Germinal center (tissue), 1 donor: ENCODE measurements at regions not wholly inside any gene's neighbourhood (a gene's known extent, or its start where the extent isn't known, plus 50 kb on each side); places are given as distances from the start of the nearest gene placed in this dataset.
"Not testable (repeated sequence)": the region's sequence is repeated elsewhere in the genome, so short reads cannot be mapped to it uniquely, and the experiment has no call there.

Source experiments
- DNase-seq: peaks from one replicate; pipeline ENCODE4 v3.0.0; 2012; ENCODE audit warnings: mixed read lengths, low spot score

DNA sequence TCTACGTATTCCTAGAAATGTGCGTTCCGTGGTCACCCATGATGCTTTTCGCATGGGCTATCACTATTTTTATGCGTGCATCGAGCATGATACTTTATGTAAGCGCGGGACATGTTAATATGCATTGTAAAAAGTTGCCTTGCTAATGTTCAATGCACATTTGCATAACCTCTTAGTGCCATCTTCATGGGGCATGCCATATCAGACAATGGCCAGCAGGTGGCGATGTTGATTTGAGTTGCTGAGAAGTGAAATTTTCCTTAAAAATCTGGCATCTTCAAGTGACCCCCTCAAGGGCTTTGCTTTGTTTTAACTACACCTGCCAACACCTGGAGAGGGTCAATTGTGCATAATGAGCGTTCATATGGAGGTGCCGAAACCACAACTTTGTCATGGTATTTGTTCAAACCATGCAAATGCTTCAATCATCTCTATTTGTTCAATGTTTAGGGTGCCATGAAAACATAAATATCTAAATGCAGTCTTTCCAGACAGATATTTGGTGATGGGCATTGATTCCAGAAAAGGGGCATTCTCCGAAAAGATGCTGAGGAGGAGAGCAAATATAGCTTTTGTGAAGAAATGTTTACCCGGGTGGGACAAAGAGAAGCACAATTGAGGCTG lies 833.9 kb upstream of the PRKX start:
- peak; percentile 4 for DNase-seq

DNA sequence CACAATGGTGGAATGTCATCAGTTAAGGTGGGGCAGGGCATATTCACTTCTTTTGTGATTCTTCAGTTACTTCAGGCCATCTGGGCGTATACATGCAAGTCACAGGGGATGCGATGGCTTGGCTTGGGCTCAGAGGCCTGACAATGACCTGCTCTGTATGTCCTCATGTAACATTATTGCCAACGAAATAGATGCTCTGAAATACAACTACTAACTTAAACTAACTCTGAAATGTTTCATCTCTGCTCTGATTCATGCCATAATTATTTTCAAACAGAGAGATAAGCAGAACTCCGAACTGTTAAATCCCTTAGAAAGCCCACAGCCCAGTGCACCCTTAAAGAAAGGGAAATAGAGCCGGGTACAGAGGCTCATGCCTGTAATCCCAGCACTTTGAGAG lies 832.7 kb upstream of the PRKX start:
- DNase-seq, result not testable (repeated sequence)

DNA sequence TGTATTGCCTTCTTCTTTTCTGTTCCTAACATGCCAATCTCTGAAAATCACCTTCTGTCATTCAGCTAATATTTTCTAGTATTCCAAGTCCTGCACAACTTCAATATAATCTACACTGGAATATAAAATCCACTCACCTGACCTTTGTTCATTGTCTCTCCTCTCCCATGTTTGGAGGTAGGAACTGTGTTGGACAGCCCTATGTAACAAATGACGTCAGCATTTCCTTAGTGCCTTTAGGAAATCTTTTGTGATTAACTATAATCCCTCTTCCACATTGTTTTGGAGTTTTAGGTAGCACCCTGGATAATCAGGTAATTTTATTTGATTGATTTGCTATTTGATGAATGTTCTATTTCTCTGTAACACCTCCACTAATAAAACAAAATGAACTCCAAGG lies 814.8 kb upstream of the PRKX start:
- no peak for DNase-seq

DNA sequence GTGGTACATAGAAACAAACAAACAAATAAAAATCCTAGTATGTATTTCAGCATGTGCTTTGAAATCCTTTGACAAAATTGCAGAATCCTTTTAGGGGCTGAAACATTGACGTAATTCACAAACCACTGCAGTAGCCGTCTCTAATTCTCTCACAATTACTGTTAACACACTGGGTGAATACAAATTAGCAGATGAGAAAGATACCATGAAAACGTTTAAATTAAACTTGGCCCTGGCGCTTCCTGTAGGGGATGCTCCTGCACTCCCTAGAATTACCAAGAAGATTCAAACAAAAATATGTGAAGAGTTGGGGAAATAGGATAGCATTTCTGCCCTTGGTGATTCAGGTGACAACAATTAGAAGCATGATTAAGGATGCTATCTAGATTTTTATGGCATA lies 772.5 kb upstream of the PRKX start:
- DNase-seq, result no peak

DNA sequence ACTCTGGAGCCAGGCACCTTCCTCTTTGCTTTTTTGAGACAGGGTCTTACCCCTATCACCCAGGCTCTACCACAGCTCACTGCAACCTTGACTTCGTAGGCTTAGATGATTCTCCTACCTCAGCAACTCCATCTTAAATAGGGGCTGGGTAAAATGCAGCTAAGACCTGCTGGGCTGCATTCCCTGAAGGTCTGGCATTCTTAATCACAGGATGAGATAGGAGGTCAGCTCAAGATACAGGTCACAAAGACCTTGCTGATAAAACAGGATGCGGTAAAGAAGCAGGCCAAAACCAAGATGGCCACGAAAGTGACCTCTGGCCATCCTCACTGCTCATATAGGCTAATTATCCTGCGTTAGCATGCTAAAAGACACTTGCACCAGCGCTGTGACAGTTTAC lies 770.8 kb upstream of the PRKX start:
- DNase-seq, result no peak

DNA sequence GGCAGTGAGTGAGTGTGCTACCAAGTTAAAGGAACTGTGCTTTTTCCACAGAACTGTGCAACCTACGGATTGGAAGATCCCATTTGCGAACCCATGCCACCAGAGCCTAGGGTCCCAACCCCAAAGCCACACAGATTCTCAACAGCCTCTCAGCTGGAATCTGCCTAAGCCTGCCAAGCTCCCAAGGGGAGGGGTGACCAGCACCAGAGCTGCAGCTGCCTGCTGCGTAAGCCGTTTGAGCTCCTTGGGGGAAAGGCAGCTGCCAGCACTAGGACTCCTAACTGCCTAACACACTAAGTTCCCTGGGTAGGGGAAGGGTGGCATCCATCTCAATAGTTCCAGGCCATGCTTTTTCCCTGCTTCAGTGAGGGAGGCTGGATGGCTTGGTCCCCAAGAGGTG lies 738.1 kb upstream of the PRKX start:
- DNase-seq, result no peak

DNA sequence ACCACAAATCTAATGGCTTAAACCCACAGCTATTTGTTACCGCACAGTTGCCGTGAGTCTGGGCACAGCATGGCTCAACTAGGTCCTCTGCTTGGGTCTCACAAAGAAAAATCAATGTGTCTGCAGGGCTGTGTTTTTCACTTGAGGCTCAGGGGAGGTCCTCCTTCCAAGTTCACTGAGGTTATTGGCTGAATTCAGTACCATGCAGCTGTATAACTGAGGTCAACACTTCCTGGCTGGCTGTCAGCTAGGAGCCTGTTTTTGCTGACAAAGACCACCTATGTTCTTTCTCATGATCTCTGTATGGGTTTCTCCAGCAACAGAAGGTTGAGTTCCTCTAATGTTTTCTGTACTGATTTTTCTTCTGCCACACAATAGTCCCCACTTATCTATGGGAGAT lies 736.7 kb upstream of the PRKX start:
- DNase-seq, result no peak

DNA sequence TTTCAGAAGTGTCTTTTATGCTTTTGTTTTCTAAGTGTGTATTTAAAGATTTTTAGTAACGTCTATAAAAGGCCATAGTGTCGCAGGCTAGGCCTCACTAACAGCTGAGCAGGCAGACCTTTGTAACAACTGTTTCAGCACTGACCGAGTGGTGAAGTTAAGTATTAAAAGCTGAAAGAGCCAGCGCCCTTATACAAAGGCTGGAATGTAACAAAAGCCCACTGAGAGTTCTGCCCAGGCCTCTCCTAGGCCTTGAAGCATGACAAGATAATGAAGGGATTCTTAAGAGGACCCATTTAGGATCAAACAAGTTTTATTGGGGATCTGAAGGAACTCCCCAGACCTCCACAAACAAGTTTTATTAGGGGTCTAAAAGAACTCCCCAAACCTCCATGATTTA lies 722.5 kb upstream of the PRKX start:
- no peak for DNase-seq

DNA sequence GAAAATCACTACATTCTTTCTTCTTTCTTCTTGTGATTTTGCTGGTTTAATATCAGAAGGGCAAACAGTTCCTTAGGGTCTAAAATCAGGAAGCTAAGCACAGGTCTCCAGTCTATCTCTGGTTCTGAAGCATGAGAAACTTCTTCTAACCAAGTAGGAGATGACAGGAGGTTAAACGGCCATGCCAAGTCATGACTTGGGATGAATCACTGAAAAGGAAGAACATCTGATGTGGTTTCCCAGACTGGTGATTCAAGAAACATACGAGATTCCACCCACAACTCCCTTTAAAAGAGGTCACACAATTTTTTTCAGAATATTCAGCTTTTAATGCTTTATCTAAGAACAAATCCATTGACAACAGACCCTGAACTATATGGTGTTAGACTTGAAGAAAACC lies 684.0 kb upstream of the PRKX start:
- no peak for DNase-seq

DNA sequence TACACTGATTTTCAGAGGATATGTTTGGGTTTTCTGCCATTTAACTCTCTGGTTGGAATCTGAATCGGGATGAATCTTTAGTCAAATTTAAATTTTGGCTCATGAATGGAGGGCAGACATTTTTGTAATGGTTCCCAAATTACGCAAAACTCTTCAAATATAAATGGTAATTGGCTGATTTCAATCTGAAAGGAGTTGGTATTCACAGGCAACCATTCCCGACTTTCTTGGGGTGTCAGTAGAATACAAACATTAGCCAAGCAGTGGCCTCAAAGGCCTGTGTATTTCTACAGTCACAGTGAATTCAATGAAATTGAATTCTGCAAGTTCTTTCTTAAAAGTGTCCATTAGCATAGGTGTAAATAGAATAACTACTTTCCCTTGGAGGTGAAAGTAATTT lies 668.8 kb upstream of the PRKX start:
- DNase-seq, result no peak

DNA sequence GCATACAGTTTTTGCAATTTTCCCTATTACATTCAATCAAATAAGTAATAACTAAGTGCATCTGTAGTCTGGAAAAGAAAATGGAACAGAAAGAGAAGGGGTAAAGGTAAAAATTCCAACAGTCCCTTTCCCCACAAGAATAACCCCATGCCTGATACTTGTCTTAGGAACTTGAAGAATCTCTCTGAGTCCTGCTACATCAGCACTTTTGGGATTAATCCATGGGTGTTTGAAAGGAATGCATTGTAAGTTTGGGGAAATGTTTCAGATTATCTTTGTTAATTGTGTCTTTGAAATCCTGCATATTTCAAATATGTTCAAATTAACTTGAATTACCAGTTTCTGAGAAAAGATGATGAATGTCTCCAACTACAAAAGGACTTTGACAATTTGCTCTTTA lies 667.3 kb upstream of the PRKX start:
- no peak for DNase-seq

DNA sequence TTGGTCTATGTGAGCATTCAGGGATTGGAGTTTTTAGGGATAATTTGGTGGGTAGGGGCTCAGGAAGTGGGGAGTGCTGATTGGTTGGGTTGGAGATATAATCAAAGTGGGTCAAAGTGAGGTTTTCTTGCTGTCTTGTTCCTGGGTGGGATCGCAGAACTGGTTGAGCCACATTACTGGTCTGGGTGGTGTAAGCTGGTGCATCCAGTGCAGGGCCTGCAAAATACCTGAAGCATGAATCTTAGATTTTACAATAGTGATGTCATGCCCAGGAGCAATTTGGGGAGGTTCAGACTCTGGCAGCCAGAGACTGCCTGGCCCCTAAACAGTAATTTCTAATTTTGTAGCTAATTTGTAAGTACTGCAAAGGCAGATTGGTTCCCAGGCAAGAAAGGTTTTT lies 665.6 kb upstream of the PRKX start:
- DNase-seq, result no peak

DNA sequence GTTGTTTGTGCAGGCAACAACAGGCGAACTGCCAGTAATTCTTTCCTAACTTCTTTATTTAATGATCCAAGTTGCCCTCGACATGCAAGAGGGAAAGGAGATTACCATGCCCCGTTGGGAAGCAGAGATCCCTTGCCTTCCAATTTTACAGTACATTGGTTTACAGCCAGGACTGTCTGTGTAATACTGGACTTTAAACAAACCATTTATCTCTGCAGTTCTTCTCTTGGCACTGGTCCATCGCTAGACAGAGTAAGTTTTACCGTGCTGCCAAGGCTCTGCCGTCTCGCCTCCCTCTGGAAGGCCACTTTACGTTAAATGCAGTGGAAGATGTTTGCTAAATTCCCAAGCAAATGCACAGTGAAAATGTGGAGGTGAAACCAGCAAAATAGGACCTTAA lies 660.3 kb upstream of the PRKX start:
- DNase-seq, result no peak

DNA sequence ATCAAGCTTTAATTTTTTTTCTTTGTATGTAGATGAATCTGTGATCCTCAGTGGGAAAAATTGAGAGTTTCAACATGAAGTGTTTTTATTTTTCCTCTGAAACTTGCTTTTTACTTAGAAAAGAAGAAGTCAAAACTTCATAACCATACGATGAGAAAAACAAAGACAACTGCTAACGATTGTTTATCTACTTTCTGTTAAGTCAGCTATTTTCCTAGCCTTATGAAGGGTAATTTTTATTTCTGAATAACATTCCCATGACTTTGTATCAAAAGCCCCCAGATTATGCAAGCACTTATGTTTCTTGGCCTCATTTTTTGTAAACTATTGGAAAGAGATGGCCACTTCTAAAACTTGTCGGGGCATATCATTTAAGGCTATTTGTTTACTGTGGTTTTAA lies 645.1 kb upstream of the PRKX start:
- no peak for DNase-seq

DNA sequence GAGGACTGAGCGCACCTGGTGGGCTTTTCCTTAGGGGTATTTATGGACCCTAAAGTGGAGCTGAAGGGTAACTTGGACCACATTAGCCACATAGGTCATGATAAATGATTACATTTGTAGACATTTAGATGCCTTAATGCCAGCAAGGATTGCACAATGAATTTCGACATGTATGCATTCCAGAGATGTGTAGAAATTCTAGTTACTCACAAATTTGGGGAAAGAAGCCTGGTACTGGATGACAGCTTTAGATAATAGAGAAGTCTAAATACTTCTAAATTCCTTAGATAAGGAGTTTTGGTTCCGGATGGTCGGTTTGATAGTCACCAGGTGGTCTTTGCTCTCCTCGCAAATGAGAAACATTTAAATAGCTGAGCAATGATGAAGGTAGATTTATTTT lies 609.5 kb upstream of the PRKX start:
- DNase-seq, result no peak

DNA sequence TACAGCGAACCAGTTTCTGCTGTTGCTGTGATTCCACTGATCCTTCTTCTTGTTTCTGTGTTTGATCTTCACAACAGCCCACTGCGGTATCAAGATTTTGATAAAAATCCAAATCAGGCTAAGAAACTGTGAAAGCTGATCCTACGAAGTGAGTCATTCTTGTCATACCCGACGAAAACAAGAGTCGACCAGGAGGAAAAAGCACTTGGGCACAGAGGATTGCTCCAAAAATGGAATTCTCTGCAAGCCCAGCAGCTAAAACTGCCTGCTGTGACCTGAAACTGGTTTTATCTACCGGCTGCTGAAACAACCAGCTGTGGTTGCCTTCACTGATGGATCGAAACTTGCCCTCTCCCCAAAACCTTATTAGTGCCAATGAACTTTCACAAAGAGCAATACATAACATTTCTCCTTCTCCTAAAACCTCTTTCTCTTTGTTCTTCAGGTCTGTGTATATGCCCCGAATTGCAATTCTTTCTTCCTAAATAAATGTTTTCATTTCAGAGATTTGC lies 607.0 kb upstream of the PRKX start:
- no peak for DNase-seq

DNA sequence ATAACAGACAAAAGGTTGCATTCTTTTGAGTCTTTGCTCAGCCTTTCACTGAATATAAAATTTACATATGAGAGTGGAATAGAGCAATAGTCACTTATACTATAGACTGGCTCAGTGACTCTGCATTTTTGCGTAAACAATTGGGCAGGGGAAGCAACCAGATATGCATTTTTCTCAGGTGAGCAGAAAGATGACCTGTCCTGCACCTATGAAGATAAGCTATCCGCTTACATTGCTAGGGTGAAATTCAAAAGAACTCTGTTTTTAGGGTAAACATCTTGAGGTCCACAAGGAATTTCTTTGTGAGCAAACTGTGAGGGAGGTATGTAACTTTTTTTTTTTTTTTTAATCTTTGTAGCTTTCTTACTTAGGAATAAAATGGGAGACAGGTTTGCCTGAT lies 602.4 kb upstream of the PRKX start:
- DNase-seq, result no peak

DNA sequence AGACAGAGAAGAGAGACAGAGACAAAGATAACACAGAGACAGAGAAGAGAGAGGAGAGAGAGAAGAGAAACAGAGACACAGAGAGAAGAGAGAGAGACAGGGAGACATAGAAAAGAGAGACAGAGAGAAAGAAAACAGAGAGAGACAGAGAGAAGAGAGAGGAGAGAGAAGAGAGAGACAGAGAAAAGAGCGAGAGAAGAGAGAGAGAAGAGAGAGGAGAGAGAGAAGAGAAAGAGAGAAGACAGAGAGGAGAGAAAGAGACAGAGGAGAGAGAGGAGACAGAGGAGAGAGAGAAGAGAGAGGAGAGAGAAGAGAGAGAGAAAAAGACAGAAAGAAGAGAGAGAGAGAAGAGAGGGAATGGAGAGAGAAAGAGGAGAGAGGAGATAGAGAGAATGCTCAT lies 601.1 kb upstream of the PRKX start:
- DNase-seq, result no peak

DNA sequence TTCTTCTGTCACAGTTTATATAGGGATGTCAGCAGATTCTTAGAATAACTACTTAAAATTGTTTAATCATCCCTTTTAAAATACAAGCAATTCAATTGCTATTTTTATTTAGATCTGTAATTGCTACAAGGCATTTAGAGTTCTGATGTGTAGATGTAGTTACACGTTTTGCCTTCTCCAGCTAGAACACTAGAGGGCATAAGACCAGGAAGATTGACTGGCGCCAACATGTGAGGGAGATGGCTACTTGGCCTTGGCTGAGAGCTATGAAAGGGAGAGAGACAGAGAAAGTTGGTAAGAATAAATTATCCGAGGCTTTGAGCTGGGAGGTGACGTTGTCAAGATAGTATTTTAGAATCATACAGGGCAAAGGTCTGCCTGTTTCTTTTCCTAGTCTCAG lies 563.7 kb upstream of the PRKX start:
- no peak for DNase-seq

DNA sequence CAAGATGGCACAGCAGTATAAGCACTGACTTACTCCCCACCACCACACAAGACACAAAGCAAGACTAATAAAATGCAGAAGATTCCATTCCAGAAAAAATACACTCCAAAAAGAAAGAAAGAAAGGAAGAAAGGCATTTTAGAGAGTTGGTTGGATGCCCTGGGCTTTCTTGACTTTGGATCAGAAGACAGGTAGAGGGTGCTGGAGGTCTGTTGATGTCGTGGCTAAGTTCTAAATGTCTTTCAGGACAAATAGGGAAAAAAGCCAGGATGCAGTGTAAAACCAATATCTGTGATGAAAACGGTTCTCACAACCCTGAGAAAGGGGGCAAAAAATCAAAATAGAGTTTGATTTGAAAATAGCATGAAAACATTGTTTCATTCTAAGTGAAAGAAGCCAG lies 555.2 kb upstream of the PRKX start:
- no peak for DNase-seq

DNA sequence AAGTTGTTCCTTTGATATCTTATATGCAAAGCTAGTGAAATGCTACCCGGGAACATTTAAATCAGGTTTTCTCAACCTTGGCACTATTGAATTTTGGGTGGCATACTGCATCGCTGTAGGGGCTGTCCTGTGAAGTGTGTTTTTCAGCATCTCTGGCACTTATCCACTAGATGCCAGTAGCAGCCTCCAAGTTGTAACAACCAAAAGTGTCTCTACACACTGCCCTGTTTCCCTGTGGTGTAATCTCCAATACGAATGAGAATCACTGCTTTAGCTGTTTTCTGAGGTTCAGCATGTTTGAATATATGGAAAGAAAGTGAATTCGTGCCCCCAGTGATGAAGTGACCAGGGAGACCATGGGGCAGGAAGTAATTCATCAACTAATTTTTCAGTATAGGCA lies 551.6 kb upstream of the PRKX start:
- DNase-seq, result no peak

DNA sequence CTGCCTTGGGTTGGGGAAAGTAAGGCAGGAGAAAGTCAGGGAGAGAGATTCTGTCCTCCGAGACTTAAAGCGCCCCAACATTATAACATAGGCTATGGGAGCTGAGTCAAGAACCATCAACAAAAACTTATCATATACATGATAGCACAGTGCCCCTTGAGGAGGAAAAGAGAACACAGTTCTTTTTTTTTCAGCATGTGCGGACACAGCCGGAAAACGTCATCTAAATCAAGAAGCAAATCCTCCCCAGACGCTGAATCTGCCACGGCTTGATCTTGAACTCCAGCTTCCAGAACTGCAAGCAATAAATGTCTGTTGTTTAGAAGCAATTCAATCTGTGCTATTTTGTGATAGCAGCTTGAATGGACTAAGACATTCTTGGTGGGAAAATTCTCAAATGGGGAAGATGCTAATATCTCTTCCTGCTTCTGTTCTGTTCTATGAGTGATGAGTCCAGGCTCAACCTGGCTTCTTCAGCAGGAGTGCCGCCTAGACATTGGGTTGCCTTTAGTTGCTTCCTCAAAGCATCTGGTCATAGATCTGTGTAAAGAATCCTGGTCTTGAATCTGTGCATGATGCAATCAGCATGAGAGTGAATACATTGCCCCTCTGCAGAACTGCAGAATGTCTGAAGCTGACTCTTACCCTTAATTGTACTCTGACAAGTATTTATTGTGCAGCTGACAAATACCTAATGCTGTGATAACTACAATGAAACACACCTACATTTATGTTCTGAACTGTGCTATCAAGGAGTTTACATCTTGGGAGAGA lies 549.8 kb upstream of the PRKX start:
- DNase-seq, result no peak

DNA sequence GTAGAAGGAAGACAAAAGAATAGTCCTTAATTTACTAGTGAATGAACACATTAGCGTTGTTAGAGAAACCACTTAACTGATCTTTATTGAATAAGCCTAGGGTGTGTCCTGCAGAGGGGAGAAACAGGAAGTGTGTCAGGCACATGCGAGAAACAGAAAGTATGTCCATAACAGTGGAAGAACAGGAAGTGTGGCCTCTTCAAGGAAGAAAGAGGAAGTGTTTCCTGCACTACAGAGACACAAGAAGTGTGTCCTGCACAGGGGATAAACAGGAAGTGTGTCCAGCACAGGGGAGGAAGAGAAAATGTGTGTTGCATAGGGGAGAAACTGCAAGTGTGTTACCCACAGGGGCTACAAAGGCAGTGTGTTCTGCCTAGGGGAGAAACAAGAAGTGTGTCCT lies 539.6 kb upstream of the PRKX start:
- no peak for DNase-seq

DNA sequence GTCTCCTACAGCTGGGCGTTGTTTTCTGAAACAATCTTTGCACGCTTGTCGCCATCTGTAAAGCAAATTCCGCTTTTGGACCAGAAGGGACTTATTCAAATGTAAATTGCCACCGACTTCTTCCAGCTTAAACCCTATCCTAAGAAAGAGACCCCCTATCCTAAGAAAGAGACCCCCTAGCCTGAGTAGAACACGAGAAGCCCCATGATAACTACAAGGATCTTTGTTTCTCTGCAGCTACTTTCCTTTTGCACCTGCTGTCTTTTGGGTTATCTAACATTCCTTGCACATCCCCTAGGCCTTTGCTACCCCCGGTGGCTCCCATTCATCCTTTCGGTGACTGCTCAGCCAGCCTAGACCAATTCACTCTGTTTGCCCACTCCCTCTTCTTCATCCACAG lies 536.0 kb upstream of the PRKX start:
- no peak for DNase-seq
